Urinary bladder (tissue), 3 donors: ENCODE measurements at regions not wholly inside any gene's neighbourhood (a gene's known extent, or its start where the extent isn't known, plus 50 kb on each side); places are given as distances from the start of the nearest gene placed in this dataset.

Experiments used
- DNase-seq: peaks from one replicate; pipeline ENCODE4 v3.0.0-alpha.2; 2015; ENCODE audit errors: extremely low spot score
- H3K27ac ChIP-seq: one replicate; pipeline ENCODE4 v1.5.1; 2013; ENCODE audit warnings: low read depth, mild to moderate bottlenecking, moderate library complexity
- H3K36me3 ChIP-seq: one replicate; pipeline ENCODE4 v1.6.1; 2013; ENCODE audit warnings: mild to moderate bottlenecking, moderate library complexity; ENCODE audit not compliant: insufficient read depth
- H3K4me1 ChIP-seq: one replicate; pipeline ENCODE4 v1.6.1; 2013; ENCODE audit warnings: mild to moderate bottlenecking, moderate library complexity; ENCODE audit not compliant: insufficient read depth
- H3K4me3 ChIP-seq: one replicate; pipeline ENCODE4 v1.5.1; 2013; ENCODE audit warnings: low read depth, low read length
- WGBS: extraction: QIAGEN DNeasy Blood & Tissue Kit; methylation state at CpG from one replicate; pipeline ENCODE4 v1.1.7; 2013; 5-methylcytosine and 5-hydroxymethylcytosine counted together
- donor health status: healthy with polysubstance abuse.
- donor health status: healthy.

DNA sequence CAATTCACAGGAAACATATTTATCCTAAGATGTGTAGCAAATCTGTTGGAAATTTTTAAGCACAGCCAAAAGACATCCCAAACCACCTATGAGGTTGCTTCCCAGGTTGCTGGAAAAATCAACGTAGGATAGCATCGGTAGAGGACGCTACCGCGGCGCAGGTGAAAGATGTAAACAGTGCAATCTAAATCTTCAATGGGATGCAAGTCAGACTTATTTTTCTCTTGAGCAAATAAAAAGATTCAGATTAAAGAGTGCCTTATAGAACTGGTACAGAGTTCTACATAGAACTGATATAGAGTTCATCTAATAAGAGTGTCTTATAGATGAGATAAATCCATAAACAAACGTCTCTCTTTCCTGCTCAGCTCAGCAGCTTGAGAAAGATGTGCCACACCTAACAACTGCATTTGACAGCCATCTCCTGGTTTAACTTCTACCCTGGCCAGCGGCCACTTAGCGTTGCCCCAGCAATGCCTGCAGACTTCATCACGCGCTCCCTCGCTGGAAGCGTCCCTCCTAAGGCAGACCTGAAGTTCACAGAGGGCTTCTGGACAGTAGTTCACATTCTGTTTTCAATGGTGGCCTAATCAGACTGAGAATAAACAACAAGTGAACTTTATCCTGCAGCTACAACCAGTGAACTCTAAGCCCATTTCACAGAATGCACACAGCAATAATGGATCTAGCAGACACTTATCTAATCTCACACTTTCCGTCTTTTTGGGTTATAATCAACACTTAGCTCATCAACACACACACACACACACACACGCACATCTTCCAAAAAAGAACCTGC, 164.5 kb downstream of the TOMM20 start:
- no peaks in the 10 kb centered on the region for H3K4me1 ChIP-seq
- H3K4me3 ChIP-seq = no peak overlapping the region
- no peak overlapping the region for H3K27ac ChIP-seq
- no peak for DNase-seq
- 41% methylated on average over 15 of the region's 15 CpGs for WGBS
- H3K36me3 ChIP-seq = no peaks in the 10 kb centered on the region

GRCh38 chr1:234963180-234963903, 165.3 kb downstream of the TOMM20 start:
- Histone ChIP-seq H3K4me3 (no peak overlapping the region), H3K27ac (peak overlapping the region; percentile 61), H3K36me3 (no peaks in the 10 kb centered on the region), H3K4me1 (no peaks in the 10 kb centered on the region)
- 48% methylated on average over 15 of the region's 15 CpGs for WGBS
- DNase-seq = no peak

DNA sequence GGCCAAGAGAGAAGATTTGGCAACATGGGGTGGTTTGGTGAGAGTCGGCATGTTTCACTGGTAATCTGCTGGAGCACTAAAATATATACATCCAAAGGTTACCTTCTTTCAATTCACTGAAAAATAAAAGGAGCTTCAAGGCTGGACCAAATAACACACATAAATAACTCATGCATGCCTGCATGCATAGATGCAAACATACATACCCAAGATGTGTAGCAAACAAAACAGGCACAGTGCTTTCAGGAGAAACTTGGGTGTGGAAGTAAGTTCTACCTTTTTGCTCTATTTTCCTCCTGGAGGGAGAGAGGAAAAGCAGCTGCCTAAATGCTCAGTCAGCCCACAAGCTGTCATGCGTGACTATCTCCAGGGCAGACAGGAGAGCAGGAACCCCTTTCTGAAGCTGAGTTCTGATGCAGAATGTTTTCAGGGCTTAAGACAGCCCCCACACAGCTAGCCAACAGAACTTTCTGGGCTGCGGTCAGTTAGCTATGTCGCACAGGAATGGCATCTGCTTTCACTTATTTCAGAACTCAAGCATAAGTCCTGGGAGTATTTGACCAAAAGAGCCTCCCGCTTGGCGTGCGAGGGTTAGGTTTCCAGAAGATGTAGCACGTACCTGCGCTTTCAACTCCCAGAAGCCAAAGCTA, 166.2 kb downstream of the TOMM20 start:
- no peak for DNase-seq
- WGBS = 25% methylated on average over 9 of the region's 9 CpGs
- no peaks in the 10 kb centered on the region for H3K36me3 ChIP-seq
- peak overlapping the region; percentile 73 for H3K27ac ChIP-seq
- no peak overlapping the region for H3K4me3 ChIP-seq
- no peaks in the 10 kb centered on the region for H3K4me1 ChIP-seq

DNA sequence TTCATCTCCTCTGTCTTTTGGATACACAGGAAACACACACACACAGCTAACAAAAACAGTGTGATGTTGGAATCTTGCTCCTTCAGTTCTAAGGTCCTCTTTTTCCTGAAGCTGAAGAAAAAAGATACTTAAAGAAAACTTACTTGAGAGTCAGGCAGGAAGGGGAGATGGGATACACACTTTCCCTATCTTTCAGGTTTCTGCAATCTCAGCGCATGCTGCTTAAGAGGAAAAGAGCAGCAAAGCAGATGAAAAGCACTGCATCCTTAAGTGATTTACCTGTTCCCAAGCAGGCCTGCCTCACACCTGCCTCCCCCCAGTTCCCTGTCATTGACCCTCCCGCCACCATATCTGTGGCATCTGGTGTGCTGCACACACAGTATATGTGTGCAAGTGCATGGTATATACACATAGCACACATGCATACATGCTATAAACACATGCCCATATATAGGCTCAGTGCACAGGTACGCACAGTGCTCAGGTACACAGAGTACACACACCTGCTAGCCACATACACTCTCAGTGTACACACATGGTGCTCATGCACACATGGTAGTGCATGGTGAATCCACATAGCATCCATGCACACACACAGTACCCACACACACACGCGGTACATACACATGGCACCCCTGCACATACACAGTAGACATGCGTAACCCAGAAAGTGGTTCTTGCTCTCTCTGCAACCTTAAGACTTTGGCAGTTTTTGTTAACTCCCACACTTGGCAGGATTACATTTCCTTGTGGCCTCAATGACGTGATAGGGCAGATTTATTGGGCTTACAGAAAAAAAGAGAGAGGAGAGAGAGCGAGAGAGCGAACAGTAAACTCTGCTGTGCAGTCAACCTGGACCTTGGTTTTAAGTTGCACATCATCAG, 166.9 kb downstream of the TOMM20 start:
- no peak overlapping the region for H3K4me3 ChIP-seq
- no peaks in the 10 kb centered on the region for H3K36me3 ChIP-seq
- H3K27ac ChIP-seq = peak overlapping the region; percentile 16
- no peaks in the 10 kb centered on the region for H3K4me1 ChIP-seq
- WGBS = 34% methylated on average over 9 of the region's 9 CpGs
- DNase-seq = no peak

DNA sequence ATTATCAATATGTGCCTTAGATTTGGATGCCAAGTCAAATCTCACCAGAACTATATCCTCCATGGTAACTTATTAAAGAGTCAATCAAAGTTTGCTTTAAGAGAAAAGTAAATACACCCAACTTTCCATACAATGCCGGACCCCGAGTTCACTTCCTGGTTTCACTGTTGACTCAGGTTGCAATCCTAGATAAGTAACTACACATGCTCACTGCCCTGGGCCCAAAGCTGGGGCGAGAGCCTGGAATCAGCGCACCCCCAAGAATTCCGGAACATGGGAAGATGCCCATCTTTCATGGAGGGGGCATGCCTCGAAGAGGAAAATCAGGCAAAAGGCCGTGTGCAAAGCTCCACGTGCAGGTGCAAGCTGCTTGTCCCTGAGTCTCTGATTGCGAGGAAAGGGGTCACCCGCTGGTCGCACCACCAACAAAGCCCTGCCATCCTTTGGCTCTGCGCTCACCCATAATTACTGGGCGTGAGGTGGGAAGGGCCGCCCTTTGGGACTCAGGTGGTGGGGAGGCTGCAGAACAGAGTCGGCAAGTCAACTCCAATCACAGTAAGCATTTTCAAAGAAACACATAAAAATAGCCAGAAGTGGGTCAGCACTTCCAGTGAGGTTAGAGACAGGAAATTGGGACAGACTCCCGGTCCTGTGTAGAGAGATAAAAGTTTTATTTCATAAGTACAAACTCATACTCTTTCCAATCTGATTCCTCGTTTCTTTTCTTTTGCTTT, 167.7 kb downstream of the TOMM20 start:
- H3K27ac ChIP-seq = peak overlapping the region; percentile 16
- no peak for DNase-seq
- H3K36me3 ChIP-seq = no peaks in the 10 kb centered on the region
- WGBS = 61% methylated on average over 17 of the region's 17 CpGs
- no peak overlapping the region for H3K4me3 ChIP-seq
- H3K4me1 ChIP-seq = no peaks in the 10 kb centered on the region

DNA sequence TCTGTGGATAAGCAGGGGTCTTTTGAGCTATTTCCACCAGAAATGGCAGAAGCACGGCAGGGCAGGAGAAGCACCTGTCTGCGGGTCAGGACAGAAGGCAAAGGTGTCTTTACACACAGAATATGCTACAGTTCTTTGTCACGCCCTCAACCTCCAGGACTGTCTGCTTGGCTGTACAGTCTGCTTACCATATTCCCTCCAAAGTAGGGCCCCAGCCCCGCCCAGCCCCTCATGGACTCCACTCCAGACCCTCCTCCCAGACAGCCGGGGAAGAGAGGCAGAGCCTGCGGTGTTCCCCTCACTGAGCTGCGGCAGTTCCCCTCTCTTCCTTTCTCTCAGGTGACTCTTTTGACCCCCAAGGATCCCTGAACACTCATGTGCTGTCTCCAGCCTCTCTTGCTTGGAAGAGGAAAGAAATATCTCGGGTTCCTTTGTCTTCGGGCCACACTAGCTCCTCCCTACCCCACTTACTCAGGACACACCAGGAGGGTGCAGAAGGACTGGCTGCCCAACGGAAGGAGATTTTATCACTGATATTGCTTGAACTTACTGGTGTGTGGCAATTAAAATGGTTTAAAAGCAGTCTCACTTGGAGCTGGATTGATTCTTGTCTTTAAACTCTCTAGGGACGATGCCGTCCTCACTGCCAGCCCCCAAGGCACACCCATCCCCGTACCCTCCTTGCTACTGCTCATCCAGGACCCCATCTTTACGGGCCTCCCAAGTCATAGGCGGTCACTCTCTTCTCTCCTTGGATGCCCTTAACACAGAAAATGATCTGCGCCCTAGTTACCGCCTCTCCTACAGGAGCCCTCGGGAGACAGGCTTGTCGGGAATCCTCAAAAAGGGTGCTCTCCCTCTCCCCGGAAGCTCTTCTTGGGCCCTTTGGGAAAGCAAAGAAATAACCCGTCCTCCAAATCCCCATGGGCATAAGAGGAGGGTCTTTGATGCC, 169.7 kb downstream of the TOMM20 start:
- Histone ChIP-seq H3K4me3 (no peak overlapping the region), H3K4me1 (no peaks in the 10 kb centered on the region), H3K36me3 (no peaks in the 10 kb centered on the region), H3K27ac (no peak overlapping the region)
- 87% methylated on average over 21 of the region's 21 CpGs for WGBS
- no peak for DNase-seq

- Histone ChIP-seq H3K4me3 (no peak overlapping the region), H3K27ac (no peak overlapping the region), H3K36me3 (no peaks in the 10 kb centered on the region), H3K4me1 (no peaks in the 10 kb centered on the region)
- WGBS = 90% methylated on average over 13 of the region's 13 CpGs
- DNase-seq = no peak
Measured at GRCh38 chr1:234958066-234958705, 170.5 kb downstream of the TOMM20 start.

DNA sequence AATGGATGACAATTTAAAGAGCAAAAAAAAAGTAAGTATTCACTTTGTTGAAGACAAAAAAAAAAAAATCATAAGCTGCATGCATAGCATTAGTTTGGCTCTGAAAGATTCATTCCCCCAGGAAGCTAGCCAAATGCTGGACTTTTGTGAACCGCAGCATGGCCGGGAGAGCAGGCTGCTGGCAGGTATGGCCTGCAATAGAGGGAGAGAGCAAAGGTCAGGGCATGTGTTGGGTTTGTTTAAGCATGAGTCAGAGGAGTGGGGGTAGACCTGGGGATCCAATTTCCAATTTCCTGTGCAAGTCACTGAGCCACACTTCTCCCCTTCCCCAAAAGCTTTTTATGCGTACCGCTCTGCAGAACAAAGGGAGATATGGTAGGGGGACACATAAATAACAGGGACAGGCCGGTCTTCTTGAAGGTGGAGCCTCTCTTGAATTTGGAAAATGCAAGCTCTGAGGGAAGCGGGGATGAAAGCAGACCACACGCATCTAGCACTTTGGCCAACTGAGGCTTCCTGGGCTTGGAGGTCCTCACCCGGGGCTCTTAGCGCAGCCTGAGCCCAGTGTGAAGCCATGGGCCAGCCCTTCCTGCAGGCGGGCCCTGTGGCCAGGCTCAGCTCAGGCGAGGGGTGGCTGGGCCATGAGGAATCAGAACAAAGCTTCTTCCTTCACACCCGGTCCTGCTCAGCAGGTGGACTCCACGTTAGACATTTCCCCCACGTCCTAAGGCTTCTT, 171.1 kb downstream of the TOMM20 start:
- no peaks in the 10 kb centered on the region for H3K4me1 ChIP-seq
- WGBS = 77% methylated on average over 14 of the region's 14 CpGs
- no peak for DNase-seq

GRCh38 chr1:234956821-234957329, 171.8 kb downstream of the TOMM20 start:
- no peak for DNase-seq
- Histone ChIP-seq H3K27ac (no peak overlapping the region), H3K4me3 (no peak overlapping the region), H3K36me3 (no peaks in the 10 kb centered on the region), H3K4me1 (no peaks in the 10 kb centered on the region)
- WGBS = 53% methylated on average over 11 of the region's 11 CpGs

More for the DNA sequence above, 171.1 kb downstream of the TOMM20 start:
- Histone ChIP-seq H3K4me3 (no peak overlapping the region), H3K36me3 (no peaks in the 10 kb centered on the region), H3K27ac (no peak overlapping the region)

DNA sequence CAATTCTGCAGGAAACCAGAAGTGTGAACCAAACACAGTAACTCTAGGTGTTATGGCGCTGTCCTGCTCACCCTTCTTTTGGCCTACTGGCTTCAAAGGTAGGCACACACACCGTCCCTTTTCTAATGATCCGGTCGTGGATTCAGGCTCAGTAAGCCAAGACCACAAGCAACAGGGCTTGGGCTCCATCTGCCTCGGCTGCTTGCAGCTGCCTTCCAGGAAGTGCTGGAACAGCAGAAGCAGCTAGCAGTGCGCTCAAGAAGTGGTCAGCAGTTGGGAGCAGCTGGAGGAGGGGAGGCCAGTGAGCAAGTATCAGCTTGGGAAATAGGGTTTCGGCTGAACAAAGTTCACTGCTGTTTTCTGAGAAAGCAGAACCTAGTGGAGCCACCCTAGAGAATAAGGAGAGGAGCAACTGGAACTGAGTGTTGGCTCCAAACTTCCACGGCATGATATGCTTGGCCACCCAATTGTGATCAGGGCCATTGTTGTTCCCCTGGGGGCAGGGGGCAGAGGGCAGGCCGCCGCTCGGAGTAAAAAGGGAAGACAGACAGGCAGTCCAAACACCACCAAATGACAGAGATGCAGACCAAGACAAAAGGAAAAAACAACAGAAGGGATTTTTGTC, 173.4 kb downstream of the TOMM20 start:
- 54% methylated on average over 11 of the region's 11 CpGs for WGBS
- H3K4me1 ChIP-seq = no peaks in the 10 kb centered on the region
- H3K4me3 ChIP-seq = no peak overlapping the region
- no peak overlapping the region for H3K27ac ChIP-seq
- DNase-seq = no peak
- H3K36me3 ChIP-seq = no peaks in the 10 kb centered on the region

- Histone ChIP-seq H3K36me3 (no peaks in the 10 kb centered on the region), H3K4me1 (no peaks in the 10 kb centered on the region), H3K4me3 (no peak overlapping the region), H3K27ac (no peak overlapping the region)
- whole genome bisulfite sequencing = 95% methylated on average over 6 of the region's 6 CpGs
- DNase-seq = no peak
Measured at GRCh38 chr1:234954613-234955012, 174.0 kb downstream of the TOMM20 start.
